ENCODE measurements at regions not wholly inside any gene's neighbourhood (a gene's known extent, or its start where the extent isn't known, plus 50 kb on each side); places are given as distances from the start of the nearest gene placed in this dataset.

DNA sequence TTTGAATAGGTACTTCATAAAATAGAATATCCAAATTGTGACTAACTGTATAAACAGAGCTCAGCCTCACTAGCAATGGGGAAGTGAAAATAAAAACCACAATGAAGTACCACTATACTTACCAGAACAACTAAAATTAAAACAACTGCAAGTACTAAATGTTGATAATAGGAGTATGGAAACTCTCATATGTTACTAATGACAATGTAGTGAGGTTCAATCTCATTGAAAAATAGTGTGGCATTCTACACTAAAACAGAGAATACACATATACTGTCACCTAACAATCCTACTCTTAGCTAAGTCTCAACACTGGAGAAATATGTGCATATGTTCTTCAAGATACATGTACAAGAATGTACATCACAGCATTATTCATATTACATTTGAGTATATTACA is 132.0 kb upstream of the CARMIL1 start:
- TF ChIP-seq JUND (IDR thresholded peaks at IDR 0.05) (no peak), YY1 (IDR thresholded peaks at IDR 0.05) (no peak), FOXA1 (IDR thresholded peaks at IDR 0.05) (no peak), TAF1 (conservative IDR thresholded peaks at IDR 0.05) (no peak), SP1 (IDR thresholded peaks at IDR 0.05) (no peak)
- TF ChIP-seq, protein P1, sequence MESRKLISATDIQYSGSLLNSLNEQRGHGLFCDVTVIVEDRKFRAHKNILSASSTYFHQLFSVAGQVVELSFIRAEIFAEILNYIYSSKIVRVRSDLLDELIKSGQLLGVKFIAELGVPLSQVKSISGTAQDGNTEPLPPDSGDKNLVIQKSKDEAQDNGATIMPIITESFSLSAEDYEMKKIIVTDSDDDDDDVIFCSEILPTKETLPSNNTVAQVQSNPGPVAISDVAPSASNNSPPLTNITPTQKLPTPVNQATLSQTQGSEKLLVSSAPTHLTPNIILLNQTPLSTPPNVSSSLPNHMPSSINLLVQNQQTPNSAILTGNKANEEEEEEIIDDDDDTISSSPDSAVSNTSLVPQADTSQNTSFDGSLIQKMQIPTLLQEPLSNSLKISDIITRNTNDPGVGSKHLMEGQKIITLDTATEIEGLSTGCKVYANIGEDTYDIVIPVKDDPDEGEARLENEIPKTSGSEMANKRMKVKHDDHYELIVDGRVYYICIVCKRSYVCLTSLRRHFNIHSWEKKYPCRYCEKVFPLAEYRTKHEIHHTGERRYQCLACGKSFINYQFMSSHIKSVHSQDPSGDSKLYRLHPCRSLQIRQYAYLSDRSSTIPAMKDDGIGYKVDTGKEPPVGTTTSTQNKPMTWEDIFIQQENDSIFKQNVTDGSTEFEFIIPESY (IDR thresholded peaks at IDR 0.05), result no peak
- TF ChIP-seq, protein P2, sequence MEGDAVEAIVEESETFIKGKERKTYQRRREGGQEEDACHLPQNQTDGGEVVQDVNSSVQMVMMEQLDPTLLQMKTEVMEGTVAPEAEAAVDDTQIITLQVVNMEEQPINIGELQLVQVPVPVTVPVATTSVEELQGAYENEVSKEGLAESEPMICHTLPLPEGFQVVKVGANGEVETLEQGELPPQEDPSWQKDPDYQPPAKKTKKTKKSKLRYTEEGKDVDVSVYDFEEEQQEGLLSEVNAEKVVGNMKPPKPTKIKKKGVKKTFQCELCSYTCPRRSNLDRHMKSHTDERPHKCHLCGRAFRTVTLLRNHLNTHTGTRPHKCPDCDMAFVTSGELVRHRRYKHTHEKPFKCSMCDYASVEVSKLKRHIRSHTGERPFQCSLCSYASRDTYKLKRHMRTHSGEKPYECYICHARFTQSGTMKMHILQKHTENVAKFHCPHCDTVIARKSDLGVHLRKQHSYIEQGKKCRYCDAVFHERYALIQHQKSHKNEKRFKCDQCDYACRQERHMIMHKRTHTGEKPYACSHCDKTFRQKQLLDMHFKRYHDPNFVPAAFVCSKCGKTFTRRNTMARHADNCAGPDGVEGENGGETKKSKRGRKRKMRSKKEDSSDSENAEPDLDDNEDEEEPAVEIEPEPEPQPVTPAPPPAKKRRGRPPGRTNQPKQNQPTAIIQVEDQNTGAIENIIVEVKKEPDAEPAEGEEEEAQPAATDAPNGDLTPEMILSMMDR (IDR thresholded peaks at IDR 0.05; ENCODE audit: low read depth, low read length, missing input control), result no peak
- TF ChIP-seq, protein P3, sequence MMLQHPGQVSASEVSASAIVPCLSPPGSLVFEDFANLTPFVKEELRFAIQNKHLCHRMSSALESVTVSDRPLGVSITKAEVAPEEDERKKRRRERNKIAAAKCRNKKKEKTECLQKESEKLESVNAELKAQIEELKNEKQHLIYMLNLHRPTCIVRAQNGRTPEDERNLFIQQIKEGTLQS (IDR thresholded peaks at IDR 0.05), result no peak
- TF ChIP-seq, protein P4, sequence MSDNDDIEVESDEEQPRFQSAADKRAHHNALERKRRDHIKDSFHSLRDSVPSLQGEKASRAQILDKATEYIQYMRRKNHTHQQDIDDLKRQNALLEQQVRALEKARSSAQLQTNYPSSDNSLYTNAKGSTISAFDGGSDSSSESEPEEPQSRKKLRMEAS (IDR thresholded peaks at IDR 0.05), result no peak

Measured in liver (tissue), 3 donors.